ENCODE measurements at regions not wholly inside any gene's neighbourhood (a gene's known extent, or its start where the extent isn't known, plus 50 kb on each side); places are given as distances from the start of the nearest gene placed in this dataset.

DNA sequence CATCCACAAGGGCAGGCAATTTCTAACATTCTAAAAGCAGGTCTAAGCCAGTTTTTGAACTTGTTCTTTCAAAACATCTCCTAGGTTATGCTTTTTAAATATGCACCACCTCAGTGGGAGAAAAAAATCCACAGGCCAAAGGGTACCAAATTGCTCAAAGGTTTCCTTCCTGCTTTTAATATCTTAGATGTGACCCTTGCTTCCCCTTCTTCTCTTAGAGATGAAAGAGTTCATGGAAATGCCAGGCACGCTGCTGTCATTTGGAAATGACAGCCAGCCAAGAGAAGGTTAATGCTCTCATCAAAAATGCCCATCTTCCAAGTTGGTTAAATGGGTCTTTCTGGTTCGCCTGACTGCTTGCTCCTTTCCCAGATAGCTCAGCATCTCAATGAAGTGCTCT, 497.1 kb downstream of the CD83 start:
- TF ChIP-seq, protein P1, sequence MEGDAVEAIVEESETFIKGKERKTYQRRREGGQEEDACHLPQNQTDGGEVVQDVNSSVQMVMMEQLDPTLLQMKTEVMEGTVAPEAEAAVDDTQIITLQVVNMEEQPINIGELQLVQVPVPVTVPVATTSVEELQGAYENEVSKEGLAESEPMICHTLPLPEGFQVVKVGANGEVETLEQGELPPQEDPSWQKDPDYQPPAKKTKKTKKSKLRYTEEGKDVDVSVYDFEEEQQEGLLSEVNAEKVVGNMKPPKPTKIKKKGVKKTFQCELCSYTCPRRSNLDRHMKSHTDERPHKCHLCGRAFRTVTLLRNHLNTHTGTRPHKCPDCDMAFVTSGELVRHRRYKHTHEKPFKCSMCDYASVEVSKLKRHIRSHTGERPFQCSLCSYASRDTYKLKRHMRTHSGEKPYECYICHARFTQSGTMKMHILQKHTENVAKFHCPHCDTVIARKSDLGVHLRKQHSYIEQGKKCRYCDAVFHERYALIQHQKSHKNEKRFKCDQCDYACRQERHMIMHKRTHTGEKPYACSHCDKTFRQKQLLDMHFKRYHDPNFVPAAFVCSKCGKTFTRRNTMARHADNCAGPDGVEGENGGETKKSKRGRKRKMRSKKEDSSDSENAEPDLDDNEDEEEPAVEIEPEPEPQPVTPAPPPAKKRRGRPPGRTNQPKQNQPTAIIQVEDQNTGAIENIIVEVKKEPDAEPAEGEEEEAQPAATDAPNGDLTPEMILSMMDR (IDR thresholded peaks at IDR 0.05) = no peak
- TF ChIP-seq REST (IDR thresholded peaks at IDR 0.05; ENCODE audit: insufficient read depth in 1 of 2, low read depth in 2 of 2, low read length in 1 of 2) (no peak), POLR2AphosphoS5 (IDR thresholded peaks at IDR 0.05; ENCODE audit: low read depth, low read length) (no peak), SIN3A (IDR thresholded peaks at IDR 0.05; ENCODE audit: borderline replicate concordance, insufficient read depth, low read depth, low read length) (no peak), TCF7L2 (IDR thresholded peaks at IDR 0.05; ENCODE audit: low read depth, low read length) (no peak)
